ENCODE measurements at regions not wholly inside any gene's neighbourhood (a gene's known extent, or its start where the extent isn't known, plus 50 kb on each side); places are given as distances from the start of the nearest gene placed in this dataset.
"Not testable (repeated sequence)": the region's sequence is repeated elsewhere in the genome, so short reads cannot be mapped to it uniquely, and the experiment has no call there.

GRCh38 chr1:238450976-238451375 lies 560.3 kb upstream of the ZP4 start:
- no peak for DNase-seq
- POLR2A ChIA-PET, result no interaction called here
- H3K9me3 ChIP-seq (ENCODE audit: low read length), result no peaks in the 10 kb centered on the region
- no peaks in the 10 kb centered on the region for H3K27me3 ChIP-seq (ENCODE audit: insufficient read depth, low read length, poor library complexity, severe bottlenecking)
- Mint-ChIP-seq H3K4me3 (no peak overlapping the region), H3K4me1 (no peaks in the 10 kb centered on the region), H3K9me3 (peaks cover 0 to 22% (median 3%) of the 10 kb centered on the region in 5 donors), H3K27me3 (no peaks in the 10 kb centered on the region), H3K36me3 (no peaks in the 10 kb centered on the region), H3K27ac (no peak overlapping the region)
- no peaks in the 10 kb centered on the region for H3K36me3 ChIP-seq (ENCODE audit: insufficient read depth, low read length)
- no peak overlapping the region for H3K27ac ChIP-seq (ENCODE audit: low read depth, low read length)
- no peak overlapping the region for H3K4me3 ChIP-seq (ENCODE audit: low read length)
- H3K4me1 ChIP-seq (ENCODE audit: insufficient read depth, low read length), result no peaks in the 10 kb centered on the region
- CTCF ChIA-PET, result no interaction called here

GRCh38 chr1:238443687-238444086 lies 553.0 kb upstream of the ZP4 start:
- H3K4me1 Mint-ChIP-seq, result no peaks in the 10 kb centered on the region
- H3K36me3 Mint-ChIP-seq, result no peaks in the 10 kb centered on the region
- H3K36me3 ChIP-seq (ENCODE audit: insufficient read depth, low read length), result no peaks in the 10 kb centered on the region
- H3K27ac Mint-ChIP-seq, result no peak overlapping the region
- no peak for DNase-seq
- peaks cover 5 to 31% (median 8%) of the 10 kb centered on the region in 5 donors for H3K9me3 Mint-ChIP-seq
- H3K4me3 ChIP-seq (ENCODE audit: low read length), result no peak overlapping the region
- H3K9me3 ChIP-seq (ENCODE audit: low read length), result no peaks in the 10 kb centered on the region
- no peaks in the 10 kb centered on the region for H3K4me1 ChIP-seq (ENCODE audit: insufficient read depth, low read length)
- ChIA-PET CTCF (no interaction called here), POLR2A (no interaction called here)
- H3K27ac ChIP-seq (ENCODE audit: low read depth, low read length), result no peak overlapping the region
- no peaks in the 10 kb centered on the region for H3K27me3 ChIP-seq (ENCODE audit: insufficient read depth, low read length, poor library complexity, severe bottlenecking)
- no peak overlapping the region for H3K4me3 Mint-ChIP-seq
- H3K27me3 Mint-ChIP-seq, result no peaks in the 10 kb centered on the region

GRCh38 chr1:238439511-238439910 lies 548.8 kb upstream of the ZP4 start:
- no peak for DNase-seq
- Mint-ChIP-seq H3K4me1 (no peaks in the 10 kb centered on the region), H3K4me3 (no peak overlapping the region), H3K36me3 (no peaks in the 10 kb centered on the region), H3K27me3 (no peaks in the 10 kb centered on the region), H3K9me3 (peaks cover 2 to 27% (median 8%) of the 10 kb centered on the region in 5 donors), H3K27ac (no peak overlapping the region)
- Histone ChIP-seq H3K27me3 (ENCODE audit: insufficient read depth, low read length, poor library complexity, severe bottlenecking) (no peaks in the 10 kb centered on the region), H3K36me3 (ENCODE audit: insufficient read depth, low read length) (no peaks in the 10 kb centered on the region), H3K27ac (ENCODE audit: low read depth, low read length) (no peak overlapping the region), H3K9me3 (ENCODE audit: low read length) (no peaks in the 10 kb centered on the region), H3K4me3 (ENCODE audit: low read length) (no peak overlapping the region), H3K4me1 (ENCODE audit: insufficient read depth, low read length) (no peaks in the 10 kb centered on the region)
- ChIA-PET POLR2A (no interaction called here), CTCF (no interaction called here)

- no peak for DNase-seq
- Histone ChIP-seq H3K27me3 (ENCODE audit: insufficient read depth, low read length, poor library complexity, severe bottlenecking) (no peaks in the 10 kb centered on the region), H3K4me1 (ENCODE audit: insufficient read depth, low read length) (no peaks in the 10 kb centered on the region), H3K27ac (ENCODE audit: low read depth, low read length) (no peak overlapping the region), H3K36me3 (ENCODE audit: insufficient read depth, low read length) (no peaks in the 10 kb centered on the region), H3K9me3 (ENCODE audit: low read length) (no peaks in the 10 kb centered on the region), H3K4me3 (ENCODE audit: low read length) (no peak overlapping the region)
- Mint-ChIP-seq H3K4me1 (no peaks in the 10 kb centered on the region), H3K27ac (no peak overlapping the region), H3K27me3 (no peaks in the 10 kb centered on the region), H3K4me3 (no peak overlapping the region), H3K36me3 (no peaks in the 10 kb centered on the region), H3K9me3 (peaks cover 2 to 23% (median 8%) of the 10 kb centered on the region in 5 donors)
- ChIA-PET CTCF (no interaction called here), POLR2A (no interaction called here)
Measured at GRCh38 chr1:238438311-238439270, 547.9 kb upstream of the ZP4 start.

GRCh38 chr1:238429703-238430102 lies 539.0 kb upstream of the ZP4 start:
- H3K36me3 Mint-ChIP-seq; H3K27me3 Mint-ChIP-seq; H3K4me3 Mint-ChIP-seq; H3K4me1 Mint-ChIP-seq; POLR2A ChIA-PET; H3K27ac ChIP-seq (ENCODE audit: low read depth, low read length); H3K9me3 ChIP-seq (ENCODE audit: low read length); CTCF ChIA-PET; DNase-seq; H3K27me3 ChIP-seq (ENCODE audit: insufficient read depth, low read length, poor library complexity, severe bottlenecking); H3K27ac Mint-ChIP-seq; H3K4me3 ChIP-seq (ENCODE audit: low read length); H3K4me1 ChIP-seq (ENCODE audit: insufficient read depth, low read length); H3K36me3 ChIP-seq (ENCODE audit: insufficient read depth, low read length): not testable (repeated sequence)
- H3K9me3 Mint-ChIP-seq, result peaks cover 4 to 33% (median 6%) of the 10 kb centered on the region in 5 donors

- CTCF ChIA-PET, result no interaction called here
- POLR2A ChIA-PET, result no interaction called here
- H3K9me3 Mint-ChIP-seq, result peaks cover 0 to 29% (median 5%) of the 10 kb centered on the region in 5 donors
Measured at GRCh38 chr1:238419209-238419608, 528.5 kb upstream of the ZP4 start.

GRCh38 chr1:238409932-238410331 lies 519.2 kb upstream of the ZP4 start:
- H3K4me1 ChIP-seq (ENCODE audit: insufficient read depth, low read length), result no peaks in the 10 kb centered on the region
- Mint-ChIP-seq H3K27ac (no peak overlapping the region), H3K4me3 (no peak overlapping the region), H3K27me3 (no peaks in the 10 kb centered on the region), H3K4me1 (no peaks in the 10 kb centered on the region), H3K36me3 (no peaks in the 10 kb centered on the region), H3K9me3 (peaks cover under 1 to 11% (median 5%) of the 10 kb centered on the region in 5 donors)
- ChIA-PET POLR2A (no interaction called here), CTCF (no interaction called here)
- no peaks in the 10 kb centered on the region for H3K27me3 ChIP-seq (ENCODE audit: insufficient read depth, low read length, poor library complexity, severe bottlenecking)
- H3K27ac ChIP-seq (ENCODE audit: low read depth, low read length), result no peak overlapping the region
- DNase-seq, result no peak
- no peak overlapping the region for H3K4me3 ChIP-seq (ENCODE audit: low read length)
- no peaks in the 10 kb centered on the region for H3K36me3 ChIP-seq (ENCODE audit: insufficient read depth, low read length)
- H3K9me3 ChIP-seq (ENCODE audit: low read length), result no peaks in the 10 kb centered on the region

More at GRCh38 chr1:238419209-238419608, 528.5 kb upstream of the ZP4 start:
- Histone ChIP-seq H3K27ac (ENCODE audit: low read depth, low read length) (no peak overlapping the region), H3K4me3 (ENCODE audit: low read length) (no peak overlapping the region), H3K36me3 (ENCODE audit: insufficient read depth, low read length) (no peaks in the 10 kb centered on the region), H3K27me3 (ENCODE audit: insufficient read depth, low read length, poor library complexity, severe bottlenecking) (no peaks in the 10 kb centered on the region), H3K4me1 (ENCODE audit: insufficient read depth, low read length) (no peaks in the 10 kb centered on the region), H3K9me3 (ENCODE audit: low read length) (no peaks in the 10 kb centered on the region)
- Mint-ChIP-seq H3K27me3 (no peaks in the 10 kb centered on the region), H3K27ac (no peak overlapping the region), H3K4me3 (no peak overlapping the region), H3K4me1 (no peaks in the 10 kb centered on the region), H3K36me3 (no peaks in the 10 kb centered on the region)
- no peak for DNase-seq

- Mint-ChIP-seq H3K36me3 (no peaks in the 10 kb centered on the region), H3K4me1 (no peaks in the 10 kb centered on the region), H3K9me3 (peaks cover 3 to 11% (median 5%) of the 10 kb centered on the region in 5 donors), H3K27ac (no peak overlapping the region), H3K4me3 (no peak overlapping the region), H3K27me3 (no peaks in the 10 kb centered on the region)
- Histone ChIP-seq H3K4me3 (ENCODE audit: low read length) (no peak overlapping the region), H3K36me3 (ENCODE audit: insufficient read depth, low read length) (no peaks in the 10 kb centered on the region), H3K27me3 (ENCODE audit: insufficient read depth, low read length, poor library complexity, severe bottlenecking) (no peaks in the 10 kb centered on the region), H3K4me1 (ENCODE audit: insufficient read depth, low read length) (no peaks in the 10 kb centered on the region), H3K9me3 (ENCODE audit: low read length) (no peaks in the 10 kb centered on the region), H3K27ac (ENCODE audit: low read depth, low read length) (no peak overlapping the region)
- no peak for DNase-seq
- ChIA-PET CTCF (no interaction called here), POLR2A (no interaction called here)
Measured at GRCh38 chr1:238409191-238409850, 518.6 kb upstream of the ZP4 start.
